MCF 10A (cell line): ENCODE measurements at regions not wholly inside any gene's neighbourhood (a gene's known extent, or its start where the extent isn't known, plus 50 kb on each side); places are given as distances from the start of the nearest gene placed in this dataset.

Experiments
- BruUV-seq: library from RNA; stranded (reverse); fragments of 400-500 nt; replicated peaks from 2 replicates; lab custom pipeline; 2021; lab: Mats Ljungman, UMichigan
- CTCF ChIA-PET: fragments of 300-600 bp; sonication (Branson Sonifier 250); formaldehyde crosslinking; extraction: SDS; loops from one replicate; lab custom pipeline; 2021; ENCODE audit warnings: antibody characterized with exemption, inconsistent platforms; lab: Yijun Ruan, JAX
- POLR2A ChIA-PET: fragments of 300-600, 350-650 bp; sonication (Branson Sonifier 250); formaldehyde crosslinking; extraction: SDS; loops from one replicate; lab custom pipeline; 2020; ENCODE audit warnings: antibody characterized with exemption, inconsistent platforms; lab: Yijun Ruan, JAX
- DNase-seq: peaks from one replicate; pipeline ENCODE4 v3.0.0-alpha.2; 2018; ENCODE audit not compliant: unreplicated experiment
- H3K27ac Mint-ChIP-seq: one replicate; pipeline ENCODE4 v1.8.0; 2022; ENCODE audit warnings: mild to moderate bottlenecking, low read depth, mixed read lengths; ENCODE audit not compliant: unreplicated experiment
- H3K27me3 Mint-ChIP-seq: one replicate; pipeline ENCODE4 v1.8.0; 2022; ENCODE audit warnings: mixed read lengths; ENCODE audit not compliant: insufficient read depth, unreplicated experiment
- H3K36me3 Mint-ChIP-seq: one replicate; pipeline ENCODE4 v1.8.0; 2022; ENCODE audit warnings: mild to moderate bottlenecking, moderate library complexity, mixed read lengths; ENCODE audit not compliant: insufficient read depth, unreplicated experiment
- H3K4me1 Mint-ChIP-seq: one replicate; pipeline ENCODE4 v1.8.0; 2022; ENCODE audit warnings: mixed read lengths; ENCODE audit not compliant: insufficient read depth, unreplicated experiment
- H3K4me3 Mint-ChIP-seq: one replicate; pipeline ENCODE4 v1.8.0; 2022; ENCODE audit warnings: mild to moderate bottlenecking, moderate library complexity, mixed read lengths; ENCODE audit not compliant: unreplicated experiment
- H3K9me3 Mint-ChIP-seq: one replicate; pipeline ENCODE4 v1.8.0; 2022; ENCODE audit warnings: mixed read lengths; ENCODE audit not compliant: unreplicated experiment
- CTCF ChIP-seq: fragments of 200-600 bp; IDR thresholded peaks from one replicate; pipeline ENCODE4 v1.8.0; 2022; ENCODE audit warnings: antibody characterized with exemption, mild to moderate bottlenecking; ENCODE audit not compliant: unreplicated experiment
- intact Hi-C: fragments of 100-400 bp; cut with micrococcal nuclease; formaldehyde crosslinking; loops from 2 replicates; pipeline ENCODE4 v1.14.1; 2022

- Mint-ChIP-seq H3K27me3 (no peaks in the 10 kb centered on the region), H3K4me1 (peaks cover 8% of the 10 kb centered on the region), H3K4me3 (no peak overlapping the region), H3K36me3 (peaks cover 10% of the 10 kb centered on the region), H3K9me3 (no peaks in the 10 kb centered on the region), H3K27ac (no peak overlapping the region)
- CTCF ChIA-PET, result no interaction called here
- TF ChIP-seq CTCF, result no peak
- DNase-seq, result no peak
- POLR2A ChIA-PET, result no interaction called here
- intact Hi-C loops, result no loop called here
- BruUV-seq, result no TSS peak
Measured at GRCh38 chr4:125626946-125627345, 312.2 kb downstream of the FAT4 start.

DNA sequence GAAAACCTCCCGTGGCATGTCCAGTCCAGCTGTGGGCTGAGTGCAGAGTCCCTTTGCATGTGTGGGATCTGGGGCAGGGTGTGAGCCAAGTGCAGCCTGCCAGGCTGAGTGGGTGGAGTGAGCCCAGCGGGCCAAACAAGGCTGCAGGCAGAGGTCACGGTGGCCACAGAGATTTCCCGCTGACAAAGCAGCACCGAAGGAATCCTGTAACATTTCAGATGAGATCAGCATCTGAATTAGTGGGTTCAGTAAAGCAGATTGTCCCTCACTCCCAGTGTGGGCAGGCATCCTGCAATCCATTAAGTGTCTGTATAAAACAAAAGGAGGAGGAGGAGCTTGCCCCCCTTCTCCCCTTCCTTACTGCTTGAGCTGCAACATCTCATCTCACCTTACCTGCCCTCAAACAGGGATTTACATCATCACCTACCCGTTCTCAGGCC, 324.4 kb downstream of the FAT4 start:
- Mint-ChIP-seq H3K4me1 (no peaks in the 10 kb centered on the region), H3K27me3 (no peaks in the 10 kb centered on the region), H3K4me3 (no peak overlapping the region), H3K27ac (no peak overlapping the region), H3K36me3 (no peaks in the 10 kb centered on the region), H3K9me3 (no peaks in the 10 kb centered on the region)
- TF ChIP-seq CTCF, result no peak
- POLR2A ChIA-PET, result no interaction called here
- BruUV-seq, result no TSS peak
- DNase-seq, result no peak
- intact Hi-C loops, result no loop called here
- CTCF ChIA-PET, result interaction anchor here (0.6 to 1.0 kb wide), 2 partner anchors 16 to 322 kb away, joined by 3 read pairs; no protein-coding TSS in a partner anchor

DNA sequence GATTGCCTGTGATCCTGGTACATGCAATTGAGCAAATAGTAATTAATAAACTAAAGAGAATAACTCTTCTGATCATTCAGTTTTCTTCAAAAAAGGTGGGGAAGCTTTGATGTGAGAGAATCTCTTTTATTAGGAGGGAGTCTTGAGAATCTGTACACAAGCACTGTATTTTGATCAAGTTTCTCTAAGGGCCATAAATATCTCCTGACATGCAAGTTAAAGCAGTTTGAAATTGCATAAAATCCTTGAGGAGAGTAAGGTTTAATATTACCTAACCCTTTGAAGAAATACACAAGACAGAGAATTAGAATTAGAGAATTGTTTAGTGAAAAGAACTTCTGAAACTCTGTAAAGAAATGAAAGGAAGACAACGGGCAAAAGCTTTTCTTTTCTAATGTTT, 326.9 kb downstream of the FAT4 start:
- DNase-seq, result no peak
- H3K4me1 Mint-ChIP-seq, result no peaks in the 10 kb centered on the region
- intact Hi-C loops, result no loop called here

GRCh38 chr4:125642645-125643044, 327.9 kb downstream of the FAT4 start:
- no peak for TF ChIP-seq CTCF
- no peak overlapping the region for H3K4me3 Mint-ChIP-seq

More for the DNA sequence above, 326.9 kb downstream of the FAT4 start:
- CTCF ChIA-PET, result no interaction called here
- no peak for TF ChIP-seq CTCF
- no peaks in the 10 kb centered on the region for H3K36me3 Mint-ChIP-seq
- no peaks in the 10 kb centered on the region for H3K9me3 Mint-ChIP-seq
- H3K27ac Mint-ChIP-seq, result no peak overlapping the region
- POLR2A ChIA-PET, result no interaction called here
- H3K27me3 Mint-ChIP-seq, result no peaks in the 10 kb centered on the region
- H3K4me3 Mint-ChIP-seq, result no peak overlapping the region
- BruUV-seq, result no TSS peak

More at GRCh38 chr4:125642645-125643044, 327.9 kb downstream of the FAT4 start:
- intact Hi-C loops, result no loop called here
- ChIA-PET POLR2A (no interaction called here), CTCF (interaction anchor here (0.8 kb wide), 1 partner anchor 1904 kb away, joined by 3 read pairs; no protein-coding TSS in a partner anchor)
- no peaks in the 10 kb centered on the region for H3K9me3 Mint-ChIP-seq
- no peaks in the 10 kb centered on the region for H3K36me3 Mint-ChIP-seq
- BruUV-seq, result no TSS peak
- H3K27ac Mint-ChIP-seq, result no peak overlapping the region
- H3K27me3 Mint-ChIP-seq, result no peaks in the 10 kb centered on the region
- H3K4me1 Mint-ChIP-seq, result no peaks in the 10 kb centered on the region
- DNase-seq, result no peak
